GDM1 (cell line): ENCODE measurements at regions not wholly inside any gene's neighbourhood (a gene's known extent, or its start where the extent isn't known, plus 50 kb on each side); places are given as distances from the start of the nearest gene placed in this dataset.

Source experiments
- DNase-seq: peaks from one replicate; lab custom pipeline; 2025; lab: John Stamatoyannopoulos, UW

GRCh38 chr12:31867292-31867691 is 91.9 kb upstream of the RESF1 start:
- no peak for DNase-seq

DNA sequence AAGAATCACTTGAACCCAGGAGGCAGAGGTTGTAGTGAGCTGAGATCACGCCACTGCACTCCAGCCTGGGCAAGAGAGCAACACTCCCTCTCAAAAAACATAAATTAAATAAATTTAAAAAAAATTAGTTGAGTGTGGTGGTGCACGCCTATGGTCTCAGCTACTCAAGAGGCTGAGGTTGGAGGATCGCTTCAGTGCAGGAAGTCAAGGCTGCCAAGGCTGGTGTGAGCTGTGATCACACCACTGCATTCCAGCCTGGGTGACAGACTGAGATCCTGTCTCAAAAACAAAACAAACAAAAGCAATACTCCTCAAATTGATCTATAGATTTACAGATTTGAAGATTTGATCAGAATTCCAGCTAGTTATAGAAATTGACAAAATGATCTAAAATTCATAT is 92.7 kb upstream of the RESF1 start:
- DNase-seq, result no peak

DNA sequence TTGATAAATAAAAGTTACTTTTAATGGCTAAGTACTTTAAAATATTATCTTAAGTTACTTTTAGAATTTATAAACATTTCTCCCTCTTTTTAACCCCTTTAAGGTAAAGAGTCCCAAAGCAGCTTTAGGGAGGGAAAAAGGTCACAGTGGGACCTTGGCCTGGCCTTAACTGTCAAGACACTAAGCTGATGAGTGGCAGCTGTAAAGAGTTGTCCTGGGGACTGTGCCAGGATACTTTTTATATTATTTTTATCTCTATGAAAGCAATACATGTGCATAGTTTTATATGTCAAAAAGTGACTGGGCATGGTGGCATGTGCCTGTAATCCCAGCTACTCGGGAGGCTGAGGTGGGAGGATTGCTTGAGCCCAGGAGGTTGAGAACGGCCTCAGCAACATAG is 94.2 kb upstream of the RESF1 start:
- DNase-seq, result no peak

- DNase-seq, result no peak
These were observed 97.9 kb upstream of the RESF1 start for GRCh38 chr12:31861360-31861759.

DNA sequence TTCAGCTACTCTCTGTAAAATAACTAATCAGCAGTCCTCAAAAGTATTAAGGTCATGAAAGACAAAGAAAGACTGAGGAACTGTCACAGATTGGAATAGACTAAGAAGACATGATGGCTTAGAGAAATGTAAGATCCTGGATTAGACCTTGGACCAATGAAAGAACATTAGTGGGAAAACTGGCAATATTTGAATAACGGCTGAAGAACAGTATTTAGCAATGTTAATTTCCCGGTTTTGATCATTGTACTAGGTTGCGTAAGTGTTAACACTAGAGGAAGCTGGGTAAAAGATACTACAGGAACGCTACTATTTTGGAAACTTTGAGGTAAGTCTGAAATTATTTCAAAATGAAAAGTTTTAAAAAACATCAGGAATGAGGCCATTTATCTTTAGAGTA is 98.8 kb upstream of the RESF1 start:
- no peak for DNase-seq

- no peak for DNase-seq
These were observed 99.8 kb upstream of the RESF1 start for GRCh38 chr12:31859232-31859977.

GRCh38 chr12:31855427-31855826 is 103.8 kb upstream of the RESF1 start:
- no peak for DNase-seq

DNA sequence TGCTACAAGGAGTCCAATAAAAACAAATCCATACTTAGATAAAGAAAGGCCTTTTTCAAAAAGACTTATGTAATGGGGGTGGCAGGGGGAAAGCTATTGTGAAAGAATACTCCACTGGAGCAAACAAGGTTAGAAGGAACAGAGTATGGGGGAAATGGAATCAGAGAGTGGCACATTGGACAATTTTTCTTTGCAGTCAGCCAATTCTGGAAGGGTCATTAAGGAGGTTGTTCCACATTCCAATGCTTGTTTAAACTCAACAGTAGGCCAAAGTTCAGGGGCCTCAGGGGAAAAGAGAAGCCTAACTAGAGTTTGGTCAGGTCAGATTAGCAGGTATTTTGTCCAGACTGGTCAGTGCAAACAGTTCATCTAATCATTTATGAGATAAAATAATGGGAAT is 105.2 kb upstream of the RESF1 start:
- DNase-seq, result no peak

DNA sequence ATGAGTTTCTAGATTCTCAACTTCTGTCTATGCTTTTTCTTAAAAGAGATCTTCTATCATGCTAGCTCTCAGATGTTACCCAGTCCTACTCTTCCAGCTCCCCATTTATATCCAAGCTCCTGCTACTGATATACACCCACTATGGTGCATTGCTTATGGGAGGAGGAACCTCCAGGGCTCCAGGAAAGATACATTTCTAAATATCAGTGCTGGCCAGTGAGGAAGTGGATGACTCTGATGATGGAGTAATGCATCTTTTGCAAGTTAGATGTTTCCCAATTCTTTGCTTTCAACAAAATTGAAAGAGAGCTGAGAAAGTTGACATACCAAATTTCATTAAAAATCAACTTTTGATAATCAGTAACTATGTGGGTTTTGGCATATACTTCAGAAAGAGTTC is 105.7 kb upstream of the RESF1 start:
- DNase-seq, result no peak

DNA sequence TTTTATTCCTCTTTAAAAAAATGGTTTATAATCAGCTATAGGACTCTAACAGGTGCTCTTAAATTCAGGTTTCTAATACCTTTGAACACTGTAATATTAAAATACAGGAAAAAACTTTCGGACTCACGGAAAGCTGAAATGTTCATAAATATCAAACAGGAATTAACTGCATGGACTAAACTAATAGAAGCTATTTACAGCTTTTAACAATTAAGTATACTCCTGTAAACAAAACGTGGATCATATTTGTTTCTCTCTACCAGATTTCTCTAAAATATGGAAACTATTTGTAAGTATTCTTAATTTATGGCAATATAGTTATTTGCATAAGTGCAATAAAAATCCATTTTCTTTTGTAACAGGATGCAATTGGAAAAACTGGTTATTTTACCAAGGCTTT is 108.9 kb upstream of the RESF1 start:
- no peak for DNase-seq

DNA sequence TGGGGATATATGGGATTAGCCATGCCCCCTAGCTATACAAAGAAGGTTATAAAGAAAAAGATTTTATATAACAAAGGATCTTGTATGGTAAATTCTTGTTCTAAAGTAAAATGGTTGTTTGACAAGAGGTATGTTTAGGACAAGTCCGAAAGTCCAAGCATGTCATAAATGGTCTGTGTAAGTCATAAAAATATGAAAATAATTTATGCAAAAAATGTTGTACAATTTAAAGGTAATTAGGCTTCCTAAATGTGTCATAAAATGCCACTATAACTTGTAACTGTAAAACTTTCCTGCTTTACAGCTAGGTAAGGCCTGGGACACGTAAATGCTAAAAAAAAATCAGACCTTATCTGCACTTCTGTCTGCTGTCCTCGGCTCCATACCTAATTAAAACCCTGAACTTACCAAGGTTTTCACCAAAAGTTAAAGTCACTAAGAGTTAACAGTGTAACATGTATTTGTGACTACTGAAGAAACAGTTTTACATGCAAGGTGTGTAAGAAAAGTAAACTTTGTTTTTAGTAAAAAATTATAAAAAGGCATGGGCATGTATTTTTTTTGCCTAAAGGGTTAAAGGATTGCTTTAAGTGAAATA is 110.0 kb upstream of the RESF1 start:
- DNase-seq, result no peak

DNA sequence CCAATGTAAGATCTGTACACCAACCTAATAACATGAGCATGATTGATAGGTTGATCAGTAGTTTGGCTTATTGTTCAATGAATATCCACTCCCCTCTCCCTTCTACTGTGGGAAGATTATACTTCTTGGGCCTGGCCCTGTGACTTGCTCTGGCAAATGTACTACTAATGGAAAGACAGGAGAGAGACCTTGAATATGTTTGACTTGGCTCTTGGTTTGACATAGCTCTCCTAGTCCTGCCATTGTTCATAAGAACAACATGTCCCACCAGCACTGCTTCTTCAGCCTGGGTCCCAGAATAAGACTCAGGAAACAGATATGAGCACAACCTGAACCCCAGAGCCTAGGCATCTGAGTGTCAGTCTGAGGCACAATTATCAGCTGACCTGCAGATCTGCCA is 112.8 kb upstream of the RESF1 start:
- no peak for DNase-seq

GRCh38 chr12:31845613-31846322 is 113.4 kb upstream of the RESF1 start:
- no peak for DNase-seq

DNA sequence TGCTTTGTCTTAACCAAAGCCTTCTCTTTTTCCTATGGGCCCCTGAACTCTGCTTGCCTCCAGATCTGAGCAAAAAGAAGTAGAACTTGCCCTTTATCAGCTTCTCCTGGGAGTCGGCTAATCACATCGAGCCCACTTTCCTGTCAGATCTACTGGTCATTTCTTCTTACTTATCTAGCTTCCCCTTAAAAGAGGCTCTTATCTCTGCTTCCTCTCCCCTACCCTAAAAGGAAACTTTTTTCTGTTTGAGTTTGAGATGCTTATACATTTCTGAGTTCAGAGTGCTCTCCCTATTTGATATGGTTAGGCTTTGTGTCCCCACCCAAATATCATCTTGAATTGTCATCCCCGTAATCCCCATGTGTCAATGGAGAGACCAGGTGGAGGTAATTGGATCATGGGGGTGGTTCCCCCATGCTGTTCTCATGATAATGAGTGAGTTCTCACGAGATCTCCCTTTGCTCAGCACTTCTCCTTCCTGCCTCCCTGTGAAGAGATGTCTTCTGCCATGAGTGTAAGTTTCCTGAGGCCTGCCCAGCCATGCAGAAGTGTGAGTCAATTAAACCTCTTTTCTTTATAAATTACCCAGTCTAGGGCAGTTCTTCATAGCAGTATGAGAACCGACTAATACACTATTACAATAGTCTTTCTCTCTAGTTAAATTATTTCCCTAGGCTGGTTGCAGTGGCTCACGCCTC is 114.7 kb upstream of the AMN1 start:
- no peak for DNase-seq

GRCh38 chr12:31837913-31838312 is 109.1 kb upstream of the AMN1 start:
- DNase-seq, result no peak

DNA sequence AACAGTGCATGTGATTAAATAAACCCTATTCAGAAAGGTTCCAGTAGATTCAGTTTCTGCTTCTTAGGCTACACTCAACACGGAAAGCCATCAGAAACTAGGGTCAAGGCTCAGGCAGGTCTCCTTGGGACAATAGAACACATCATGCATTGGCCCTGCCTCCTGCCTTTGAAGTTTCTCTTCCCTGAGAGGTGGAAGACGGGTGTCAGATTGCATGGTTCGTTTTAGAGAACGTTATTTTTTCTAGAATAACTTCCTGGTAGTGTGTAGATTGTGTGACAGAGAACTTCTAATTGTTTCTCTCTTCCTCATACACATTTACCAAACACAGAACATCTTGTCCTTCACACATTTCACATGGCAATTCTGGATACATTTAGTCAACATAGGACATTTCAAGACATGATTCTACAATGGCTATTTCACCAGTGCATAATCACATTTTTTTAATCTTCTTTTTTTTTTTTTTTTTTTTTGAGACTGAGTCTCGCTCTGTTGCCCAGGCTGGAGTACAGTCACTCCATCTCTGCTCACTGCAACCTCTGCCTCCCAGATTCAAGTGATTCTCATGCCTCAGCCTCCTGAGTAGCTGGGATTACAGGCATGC is 106.6 kb upstream of the AMN1 start:
- no peak for DNase-seq

DNA sequence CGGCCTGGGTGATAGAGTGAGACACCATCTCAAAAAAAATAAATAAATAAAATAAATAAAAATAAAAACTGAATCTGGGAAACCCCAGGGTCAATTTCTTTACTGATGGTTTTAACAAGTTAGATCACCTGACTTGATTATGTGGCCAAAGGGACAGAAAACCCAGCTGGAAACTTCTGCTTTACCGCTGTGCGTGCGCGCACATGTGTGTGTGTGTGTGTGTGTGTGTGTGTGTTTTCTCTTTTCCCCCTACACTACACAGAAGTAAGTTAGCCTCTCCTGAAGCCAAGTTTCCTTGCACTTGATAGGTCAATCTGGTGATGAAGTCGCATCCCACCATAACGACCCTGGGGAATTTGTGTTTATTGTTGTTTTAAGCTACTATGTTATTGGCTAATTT is 105.3 kb upstream of the AMN1 start:
- DNase-seq, result no peak

GRCh38 chr12:31832740-31833729 is 104.2 kb upstream of the AMN1 start:
- DNase-seq, result peak; percentile 86

- DNase-seq, result no peak
These were observed 99.2 kb upstream of the AMN1 start for GRCh38 chr12:31828071-31828470.

DNA sequence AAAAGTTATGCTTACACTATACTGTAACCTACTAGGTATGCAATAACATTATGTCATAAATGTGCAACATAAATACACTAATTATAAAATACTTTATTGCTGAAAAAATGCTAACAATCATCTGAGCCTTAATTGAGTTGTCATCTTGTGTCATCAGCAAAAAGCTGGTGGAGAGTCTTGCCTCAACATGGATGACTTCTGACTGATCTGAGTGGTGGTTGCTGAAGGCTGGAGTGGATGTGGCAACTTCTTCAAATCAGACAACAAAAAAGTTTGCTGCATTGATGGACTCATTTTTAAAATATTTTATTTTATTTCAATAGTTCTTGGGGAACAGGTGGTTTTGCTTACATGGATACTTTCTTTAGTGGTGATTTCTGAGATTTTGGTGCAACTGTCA is 93.9 kb upstream of the AMN1 start:
- no peak for DNase-seq

DNA sequence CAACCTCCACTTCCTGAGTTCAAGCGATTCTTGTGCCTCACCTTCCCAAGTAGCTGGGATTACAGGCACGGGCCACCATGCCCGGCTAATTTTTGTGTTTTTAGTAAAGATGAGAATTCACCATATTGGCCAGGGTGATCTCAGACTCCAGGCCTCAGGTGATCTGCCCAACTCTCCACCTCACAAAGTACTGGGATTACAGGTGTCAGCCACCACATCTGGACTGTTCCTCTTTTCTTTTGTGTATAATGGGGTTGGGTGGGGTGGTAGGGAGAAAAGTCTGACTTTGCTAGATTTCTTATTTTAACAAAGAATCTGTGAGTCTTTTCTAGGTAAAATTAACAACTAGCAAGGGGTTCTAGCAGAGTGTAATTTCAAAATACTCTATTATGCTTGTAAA is 92.7 kb upstream of the AMN1 start:
- DNase-seq, result no peak
